HEK293T (cell line): ENCODE measurements at regions not wholly inside any gene's neighbourhood (a gene's known extent, or its start where the extent isn't known, plus 50 kb on each side); places are given as distances from the start of the nearest gene placed in this dataset.

Experiments used
- BHLHE40 ChIP-seq: fragments of 450-650 bp; IDR thresholded peaks from 2 replicates; pipeline ENCODE4 v1.6.1; 2016; ENCODE audit warnings: mild to moderate bottlenecking, moderate library complexity, borderline replicate concordance
- ELF4 ChIP-seq: fragments of 450-650 bp; IDR thresholded peaks from 2 replicates; pipeline ENCODE4 v1.6.1; 2017; ENCODE audit warnings: antibody characterized with exemption
- FOXK2 ChIP-seq: fragments of 450-650 bp; IDR thresholded peaks from 2 replicates; pipeline ENCODE4 v1.6.1; 2016; ENCODE audit warnings: mild to moderate bottlenecking
- SP1 ChIP-seq: fragments of 450-650 bp; IDR thresholded peaks from 2 replicates; pipeline ENCODE4 v1.6.1; 2017
- TF ChIP-seq, protein P1 (sequence below): fragments of 450-650 bp; IDR thresholded peaks from 2 replicates; pipeline ENCODE4 v1.6.1; 2016

DNA sequence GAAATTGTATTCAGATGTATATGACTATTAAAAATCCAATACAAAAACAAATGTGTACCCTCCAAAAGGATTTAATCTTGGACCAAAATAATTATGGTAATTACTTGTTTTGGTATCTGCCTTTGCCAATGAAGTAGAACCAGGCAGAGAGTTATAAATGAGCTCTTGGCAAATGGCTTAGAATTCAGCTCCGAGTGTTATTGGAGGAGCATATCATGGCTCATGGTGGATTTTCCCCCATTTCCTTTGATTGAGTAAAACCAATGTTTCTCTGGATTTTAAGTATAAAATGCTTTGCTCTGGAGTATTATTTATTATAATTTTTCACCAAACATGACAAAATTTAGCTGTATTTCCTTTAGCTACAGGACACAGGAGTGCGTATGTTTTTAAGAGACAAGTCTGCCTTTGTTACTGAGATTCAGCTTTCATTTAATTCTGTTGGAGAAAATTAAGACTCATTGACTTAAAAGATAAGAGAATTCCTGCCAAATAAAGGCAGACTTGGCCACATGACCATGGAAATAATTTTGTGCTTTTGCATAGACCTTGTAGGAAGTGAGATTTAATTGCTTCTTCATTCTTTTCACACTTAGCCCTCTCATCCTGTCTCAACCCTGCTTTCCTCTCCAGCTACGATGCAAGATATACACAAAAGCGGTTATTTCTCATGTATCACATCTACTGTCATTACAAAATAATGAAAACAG is 281.0 kb upstream of the SOX11 start:
- no peak for TF ChIP-seq BHLHE40
- no peak for TF ChIP-seq FOXK2
- TF ChIP-seq SP1: no peak
- no peak for TF ChIP-seq ELF4
- TF ChIP-seq, protein P1, sequence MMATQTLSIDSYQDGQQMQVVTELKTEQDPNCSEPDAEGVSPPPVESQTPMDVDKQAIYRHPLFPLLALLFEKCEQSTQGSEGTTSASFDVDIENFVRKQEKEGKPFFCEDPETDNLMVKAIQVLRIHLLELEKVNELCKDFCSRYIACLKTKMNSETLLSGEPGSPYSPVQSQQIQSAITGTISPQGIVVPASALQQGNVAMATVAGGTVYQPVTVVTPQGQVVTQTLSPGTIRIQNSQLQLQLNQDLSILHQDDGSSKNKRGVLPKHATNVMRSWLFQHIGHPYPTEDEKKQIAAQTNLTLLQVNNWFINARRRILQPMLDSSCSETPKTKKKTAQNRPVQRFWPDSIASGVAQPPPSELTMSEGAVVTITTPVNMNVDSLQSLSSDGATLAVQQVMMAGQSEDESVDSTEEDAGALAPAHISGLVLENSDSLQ: no peak
